LNCAP (cell line): ENCODE measurements at regions not wholly inside any gene's neighbourhood (a gene's known extent, or its start where the extent isn't known, plus 50 kb on each side); places are given as distances from the start of the nearest gene placed in this dataset.

ENCODE experiments used
- TF ChIP-seq, protein P1 (sequence below): fragments of 450-650 bp; IDR thresholded peaks from 2 replicates; pipeline ENCODE4 v1.5.1; 2017; ENCODE audit warnings: mild to moderate bottlenecking

- TF ChIP-seq, protein P1, sequence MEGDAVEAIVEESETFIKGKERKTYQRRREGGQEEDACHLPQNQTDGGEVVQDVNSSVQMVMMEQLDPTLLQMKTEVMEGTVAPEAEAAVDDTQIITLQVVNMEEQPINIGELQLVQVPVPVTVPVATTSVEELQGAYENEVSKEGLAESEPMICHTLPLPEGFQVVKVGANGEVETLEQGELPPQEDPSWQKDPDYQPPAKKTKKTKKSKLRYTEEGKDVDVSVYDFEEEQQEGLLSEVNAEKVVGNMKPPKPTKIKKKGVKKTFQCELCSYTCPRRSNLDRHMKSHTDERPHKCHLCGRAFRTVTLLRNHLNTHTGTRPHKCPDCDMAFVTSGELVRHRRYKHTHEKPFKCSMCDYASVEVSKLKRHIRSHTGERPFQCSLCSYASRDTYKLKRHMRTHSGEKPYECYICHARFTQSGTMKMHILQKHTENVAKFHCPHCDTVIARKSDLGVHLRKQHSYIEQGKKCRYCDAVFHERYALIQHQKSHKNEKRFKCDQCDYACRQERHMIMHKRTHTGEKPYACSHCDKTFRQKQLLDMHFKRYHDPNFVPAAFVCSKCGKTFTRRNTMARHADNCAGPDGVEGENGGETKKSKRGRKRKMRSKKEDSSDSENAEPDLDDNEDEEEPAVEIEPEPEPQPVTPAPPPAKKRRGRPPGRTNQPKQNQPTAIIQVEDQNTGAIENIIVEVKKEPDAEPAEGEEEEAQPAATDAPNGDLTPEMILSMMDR: no peak
Measured at GRCh38 chr6:144655376-144655775, 370.2 kb downstream of the UTRN start.

GRCh38 chr6:144657691-144658090 lies 372.6 kb downstream of the UTRN start:
- TF ChIP-seq, protein P1: no peak

DNA sequence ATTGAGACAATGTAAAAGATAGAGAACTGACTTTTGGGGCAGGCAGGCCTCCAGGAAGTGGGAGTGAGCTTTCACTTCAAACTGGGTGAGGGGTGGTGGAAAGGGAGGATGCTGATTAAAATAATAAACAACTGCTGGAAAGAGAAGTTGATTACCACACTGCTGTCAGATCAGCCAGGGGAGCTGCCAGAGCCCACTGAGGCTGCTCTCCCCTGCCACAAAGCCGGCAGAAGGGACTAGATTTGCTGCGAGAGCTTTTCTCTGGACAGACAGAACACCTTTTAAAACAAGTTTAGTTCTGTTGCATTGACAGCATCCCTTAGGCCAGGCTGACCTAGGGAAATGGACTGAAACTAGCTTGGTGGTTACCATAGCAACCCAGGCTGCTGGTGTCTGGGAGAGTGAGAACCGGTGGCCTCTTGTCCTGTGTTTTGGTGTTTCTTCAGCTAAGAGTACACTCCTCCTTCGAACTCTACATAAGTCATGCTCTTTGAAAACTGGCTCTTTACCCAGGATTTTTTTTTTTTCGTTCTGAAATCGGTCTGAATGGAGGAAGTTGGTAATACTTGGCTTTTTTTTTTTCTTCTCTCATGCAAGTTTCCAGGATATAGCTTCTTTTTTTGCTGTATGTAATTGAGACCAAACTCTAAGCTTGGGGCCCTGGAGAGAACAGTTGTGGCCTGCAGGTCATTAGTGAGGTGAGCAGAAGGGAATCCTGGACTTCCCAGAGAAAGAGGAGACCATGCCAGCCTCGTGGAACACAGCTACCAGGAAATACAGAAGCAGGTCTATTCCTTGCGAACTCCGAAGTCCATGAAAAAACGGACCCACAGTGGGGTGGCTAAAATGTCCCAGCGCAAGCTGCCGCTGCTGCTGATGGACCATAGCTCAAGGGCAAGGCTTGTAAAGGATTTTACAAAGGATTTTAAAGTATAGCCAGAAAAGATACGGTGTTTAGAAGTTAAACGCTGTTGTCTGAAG lies 374.4 kb downstream of the UTRN start:
- TF ChIP-seq, protein P1: no peak

DNA sequence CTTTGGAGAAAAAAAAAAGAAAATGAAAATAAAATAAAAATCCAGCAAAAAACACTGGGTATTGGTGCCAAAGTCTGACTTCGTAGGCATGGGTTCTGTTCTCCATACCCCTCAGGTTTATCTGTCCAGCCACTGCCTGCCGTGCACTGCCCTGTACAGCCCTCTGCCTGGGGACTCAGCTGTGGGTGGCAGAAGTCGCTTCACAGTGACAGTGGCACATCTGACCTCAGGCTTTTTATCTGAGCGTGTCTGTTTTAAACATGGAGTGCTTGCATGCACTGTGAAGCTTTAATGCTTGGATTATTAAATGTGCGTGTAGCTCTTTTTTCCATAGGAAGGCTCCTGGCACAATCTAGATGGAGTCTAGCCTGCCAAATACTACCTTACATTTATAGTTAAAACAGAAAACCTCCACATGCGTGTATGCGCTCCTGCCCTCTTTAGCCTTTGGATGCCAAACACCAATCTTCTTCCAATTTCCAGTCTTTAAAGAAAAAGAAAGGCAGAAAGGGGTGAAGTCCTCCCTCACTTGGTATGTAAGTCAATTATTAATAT lies 375.5 kb downstream of the UTRN start:
- TF ChIP-seq, protein P1: no peak

DNA sequence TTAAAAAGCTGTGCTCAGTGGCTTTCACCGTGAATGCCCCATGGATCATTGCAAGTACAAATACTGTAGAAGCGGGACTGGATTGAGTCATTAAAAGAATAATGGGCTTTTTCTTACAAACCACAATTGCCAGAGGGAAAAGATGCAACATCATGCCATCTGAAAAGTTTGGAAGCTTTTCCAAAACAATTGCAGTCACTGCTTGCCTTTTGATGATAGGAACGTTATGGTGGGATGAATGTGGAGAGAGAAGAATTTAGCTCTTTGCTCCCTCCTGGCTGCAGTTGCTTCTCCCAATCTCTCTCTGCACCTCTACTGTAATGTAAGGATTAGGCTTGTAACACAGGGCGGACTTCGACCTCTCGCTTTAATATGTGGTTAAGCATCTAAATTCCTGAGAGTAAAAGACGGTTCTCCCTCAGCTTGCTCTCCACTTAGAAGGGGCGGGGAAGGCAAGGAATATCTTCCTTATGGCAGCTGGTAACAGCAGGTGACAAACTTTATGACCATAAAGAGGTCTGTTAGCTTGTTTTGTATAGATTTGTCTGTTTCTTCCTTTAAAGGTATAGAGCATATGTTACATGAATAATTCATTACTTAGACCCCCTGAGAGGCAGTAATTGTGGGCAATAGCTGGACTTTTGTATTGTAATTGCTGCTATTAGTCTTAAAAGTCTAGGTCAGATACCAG lies 376.1 kb downstream of the UTRN start:
- TF ChIP-seq, protein P1: no peak

DNA sequence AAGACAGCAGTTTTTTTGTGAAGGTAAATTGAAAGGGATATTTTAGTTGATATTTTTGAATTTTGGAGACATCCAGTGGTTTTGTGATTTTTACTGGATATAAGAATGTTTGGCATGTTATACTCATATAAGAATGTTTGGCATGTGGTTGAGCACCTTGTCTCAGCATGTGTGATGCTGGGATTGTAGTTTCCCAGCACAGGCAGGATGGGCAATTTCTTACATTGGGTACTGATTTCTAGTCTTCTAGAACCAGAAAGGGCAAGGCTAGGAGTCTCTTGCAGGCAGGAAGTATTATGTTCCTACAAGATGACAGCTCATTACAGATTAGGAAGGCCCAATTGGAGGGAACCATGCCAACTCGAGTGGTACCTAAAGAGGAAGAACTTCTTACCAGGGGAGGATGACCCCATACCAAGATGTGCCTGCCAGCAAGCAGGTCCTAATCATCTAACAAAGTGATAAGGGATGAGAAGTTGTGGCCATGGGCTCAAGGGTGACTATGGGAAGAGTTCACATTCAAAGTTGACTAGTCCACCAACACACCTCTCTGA lies 377.8 kb downstream of the UTRN start:
- TF ChIP-seq, protein P1: no peak

GRCh38 chr6:144664281-144664680 lies 379.1 kb downstream of the UTRN start:
- TF ChIP-seq, protein P1: no peak
